DND-41 (cell line): ENCODE measurements at regions not wholly inside any gene's neighbourhood (a gene's known extent, or its start where the extent isn't known, plus 50 kb on each side); places are given as distances from the start of the nearest gene placed in this dataset.

Experiments
- ATAC-seq: fragments of 200-7000 bp; cut with Tn5 transposase; 3 replicates; pipeline ENCODE4 v1.9.1; 2021; ENCODE audit warnings: low read depth; ENCODE audit not compliant: insufficient read depth
- DNase-seq: peaks from one replicate; pipeline ENCODE4 v3.0.0-alpha.2; 2020
- H2AFZ ChIP-seq: 2 replicates; pipeline ENCODE4 v1.6.0; 2012; ENCODE audit warnings: low read depth, low read length
- H3K27ac ChIP-seq: 2 replicates; pipeline ENCODE4 v1.5.1; 2012; ENCODE audit warnings: low read length, inconsistent platforms
- H3K27me3 ChIP-seq: fragments of 200-600 bp; sonication (generic); 2 replicates; pipeline ENCODE4 v1.6.0; 2012; ENCODE audit warnings: low read length, mild to moderate bottlenecking, inconsistent platforms; ENCODE audit not compliant: insufficient read depth, poor library complexity
- H3K36me3 ChIP-seq: 2 replicates; pipeline ENCODE4 v1.5.1; 2012; ENCODE audit warnings: low read length, inconsistent platforms; ENCODE audit not compliant: insufficient read depth
- H3K4me1 ChIP-seq: 2 replicates; pipeline ENCODE4 v1.5.1; 2012; ENCODE audit warnings: mild to moderate bottlenecking, low read length; ENCODE audit not compliant: insufficient read depth
- H3K4me2 ChIP-seq: 2 replicates; pipeline ENCODE4 v1.6.0; 2012; ENCODE audit warnings: mild to moderate bottlenecking, moderate library complexity, low read length, inconsistent platforms; ENCODE audit not compliant: insufficient read depth
- H3K4me3 ChIP-seq, 2 experiments: fragments of 200-600 bp in 1 of 2; shearing (Covaris generic) in 1 of 2; 2 replicates each; pipeline ENCODE4 v1.5.1; 2012 to 2016; ENCODE audit warnings: inconsistent platforms in 2 of 2, low read length in 2 of 2, mild to moderate bottlenecking in 2 of 2, low read depth in 1 of 2, moderate library complexity in 1 of 2
- H3K79me2 ChIP-seq: 2 replicates; pipeline ENCODE4 v1.6.0; 2012; ENCODE audit warnings: low read length, inconsistent platforms; ENCODE audit not compliant: insufficient read depth
- H3K9ac ChIP-seq: 2 replicates; pipeline ENCODE4 v1.6.0; 2012; ENCODE audit warnings: low read depth, mild to moderate bottlenecking, inconsistent platforms, low read length, moderate library complexity
- H3K9me3 ChIP-seq: 2 replicates; pipeline ENCODE4 v1.5.1; 2012; ENCODE audit warnings: low read length, moderate library complexity, mild to moderate bottlenecking, inconsistent platforms; ENCODE audit not compliant: insufficient read depth, severe bottlenecking
- H4K20me1 ChIP-seq: 2 replicates; pipeline ENCODE4 v1.6.0; 2012; ENCODE audit warnings: low read length; ENCODE audit not compliant: insufficient read depth
- CTCF ChIP-seq: IDR thresholded peaks from 2 replicates; pipeline ENCODE4 v1.5.1; 2012; ENCODE audit warnings: borderline replicate concordance, low read length, moderate library complexity, mild to moderate bottlenecking; ENCODE audit not compliant: poor library complexity, severe bottlenecking; ENCODE audit errors: extremely low read depth
- EZH2 ChIP-seq: IDR thresholded peaks from 3 replicates; pipeline ENCODE4 v1.6.1; 2012; ENCODE audit warnings: borderline replicate concordance, low read depth, mild to moderate bottlenecking, moderate library complexity, low read length, inconsistent platforms; ENCODE audit not compliant: severe bottlenecking

DNA sequence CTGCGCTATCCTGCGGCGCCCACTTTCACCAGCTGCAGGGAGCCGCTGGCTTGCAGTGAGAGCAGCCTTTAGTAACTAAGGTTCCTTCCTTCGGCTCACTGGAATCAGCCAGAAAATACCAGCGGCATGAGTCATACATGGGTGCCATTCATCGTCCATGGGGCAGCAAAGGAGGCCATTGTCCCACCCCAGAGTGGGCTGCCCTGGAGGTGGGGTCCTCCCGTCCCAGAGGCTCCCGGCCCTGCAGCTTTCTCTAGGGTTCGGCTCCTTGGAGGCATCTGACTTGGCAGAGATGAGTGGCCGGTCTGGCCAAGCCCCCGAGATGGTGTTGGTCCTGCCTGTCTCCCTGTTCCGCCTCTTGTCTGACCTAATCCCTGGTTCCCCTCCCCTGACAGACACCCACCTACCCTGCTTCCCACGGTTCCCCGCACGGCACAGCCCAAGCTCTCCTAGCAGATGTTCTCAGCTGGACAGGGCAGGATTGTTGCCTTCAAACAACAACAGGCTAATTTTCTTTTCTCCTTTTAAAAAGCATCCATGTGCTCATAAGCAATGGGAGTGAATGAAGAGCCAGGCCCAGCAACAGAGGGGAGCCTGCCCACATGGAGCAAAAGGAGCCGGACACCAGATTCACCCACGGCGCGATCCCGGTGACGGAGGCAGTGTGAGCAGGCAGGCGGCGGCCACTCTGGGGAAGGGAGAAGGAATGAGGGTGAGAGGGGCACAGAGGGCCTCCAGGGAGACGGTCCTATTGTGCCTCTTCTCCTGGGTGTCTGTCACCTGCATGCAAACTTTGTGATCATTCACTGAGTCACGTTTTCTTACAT, 97.0 kb upstream of the COL5A1 start:
- no peaks in the 10 kb centered on the region for H3K36me3 ChIP-seq
- no peaks in the 10 kb centered on the region for H3K27me3 ChIP-seq
- TF ChIP-seq CTCF (no peak), EZH2 (no peak)
- H3K9me3 ChIP-seq = no peaks in the 10 kb centered on the region
- no peaks in the 10 kb centered on the region for H4K20me1 ChIP-seq
- no peak overlapping the region for H2AFZ ChIP-seq
- H3K4me3 ChIP-seq = no peak overlapping the region
- no peak overlapping the region for H3K27ac ChIP-seq
- H3K4me2 ChIP-seq = no peak overlapping the region
- no peaks in the 10 kb centered on the region for H3K4me1 ChIP-seq
- DNase-seq = no peak
- ATAC-seq = no peak
- no peak overlapping the region for H3K9ac ChIP-seq
- H3K79me2 ChIP-seq = no peaks in the 10 kb centered on the region

GRCh38 chr9:134545215-134545542, 96.4 kb upstream of the COL5A1 start:
- no peaks in the 10 kb centered on the region for H3K36me3 ChIP-seq
- TF ChIP-seq EZH2 = no peak
- no peak for TF ChIP-seq CTCF
- H3K79me2 ChIP-seq = no peaks in the 10 kb centered on the region
- no peaks in the 10 kb centered on the region for H3K27me3 ChIP-seq
- no peak overlapping the region for H2AFZ ChIP-seq
- H3K27ac ChIP-seq = no peak overlapping the region
- no peak overlapping the region for H3K4me2 ChIP-seq
- H4K20me1 ChIP-seq = no peaks in the 10 kb centered on the region
- DNase-seq (no peak), ATAC-seq (no peak)
- no peak overlapping the region for H3K4me3 ChIP-seq
- H3K4me1 ChIP-seq = no peaks in the 10 kb centered on the region
- no peaks in the 10 kb centered on the region for H3K9me3 ChIP-seq
- H3K9ac ChIP-seq = no peak overlapping the region

DNA sequence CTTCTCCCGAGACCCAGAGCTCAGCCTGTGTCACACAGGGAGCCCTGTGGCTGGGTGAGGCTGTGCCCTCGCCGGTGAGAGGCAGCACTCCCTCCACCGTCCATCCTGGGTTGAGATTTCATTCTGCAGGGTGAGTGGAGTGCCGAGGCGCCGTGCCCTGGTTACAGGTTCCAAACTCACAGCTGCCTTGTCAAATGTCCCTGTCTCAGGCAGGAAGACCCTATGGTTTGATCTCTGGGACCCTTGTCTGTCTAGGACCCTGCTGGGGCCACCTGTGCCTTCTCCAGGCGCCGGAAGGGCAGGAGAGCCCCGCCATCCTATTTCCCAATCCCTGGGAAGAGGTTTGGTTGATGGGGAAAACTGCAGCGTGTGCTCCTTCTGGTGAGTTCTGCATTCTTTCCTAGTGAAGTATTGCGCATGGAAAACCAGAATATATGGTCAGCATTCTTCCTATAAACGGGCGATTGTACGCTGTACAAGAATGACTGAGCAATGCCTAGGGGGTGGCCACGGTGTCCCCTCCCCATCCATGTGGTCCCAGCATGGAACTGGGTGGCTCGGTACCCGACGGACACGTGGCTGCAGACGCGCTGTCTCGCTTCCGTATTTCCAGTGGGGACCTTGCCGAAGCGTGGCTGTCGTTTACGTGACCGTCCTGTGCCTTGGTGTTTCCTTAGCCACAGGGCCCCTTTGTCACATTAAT, 95.9 kb upstream of the COL5A1 start:
- H4K20me1 ChIP-seq = no peaks in the 10 kb centered on the region
- H3K27ac ChIP-seq = no peak overlapping the region

More for the DNA sequence above, 95.9 kb upstream of the COL5A1 start:
- Histone ChIP-seq H3K4me3 (no peak overlapping the region), H3K79me2 (no peaks in the 10 kb centered on the region), H3K4me1 (no peaks in the 10 kb centered on the region), H3K27me3 (no peaks in the 10 kb centered on the region), H3K9ac (no peak overlapping the region), H2AFZ (no peak overlapping the region), H3K4me2 (no peak overlapping the region), H3K36me3 (no peaks in the 10 kb centered on the region), H3K9me3 (no peaks in the 10 kb centered on the region)
- DNase-seq (no peak), ATAC-seq (no peak)
- TF ChIP-seq EZH2 (no peak), CTCF (no peak)
